GM10248 (cell line): ENCODE measurements at regions not wholly inside any gene's neighbourhood (a gene's known extent, or its start where the extent isn't known, plus 50 kb on each side); places are given as distances from the start of the nearest gene placed in this dataset.

Experiments
- CTCF ChIA-PET: fragments of 300-600 bp; sonication (Branson Sonifier 250); formaldehyde crosslinking; extraction: SDS; loops from one replicate; lab custom pipeline; 2021; ENCODE audit warnings: antibody characterized with exemption; lab: Yijun Ruan, JAX
- POLR2A ChIA-PET: fragments of 350-650 bp; sonication (Branson Sonifier 250); formaldehyde crosslinking; extraction: SDS; loops from one replicate; lab custom pipeline; 2020; ENCODE audit warnings: antibody characterized with exemption; lab: Yijun Ruan, JAX
- DNase-seq: peaks from one replicate; pipeline ENCODE4 v3.0.0; 2012; ENCODE audit errors: extremely low spot score
- CTCF ChIP-seq: IDR thresholded peaks from 2 replicates; pipeline ENCODE4 v1.5.1; 2012; ENCODE audit warnings: mild to moderate bottlenecking, low read depth; ENCODE audit errors: extremely low read depth, missing control alignments, control extremely low read depth

GRCh38 chr1:94698759-94699502, 121.2 kb upstream of the SLC44A3 start:
- no peak for TF ChIP-seq CTCF
- ChIA-PET POLR2A (no interaction called here), CTCF (interaction anchor here (1.1 to 1.8 kb wide), 2 partner anchors 15 to 22 kb away, joined by 4 to 6 read pairs; no protein-coding TSS in a partner anchor)
- DNase-seq = no peak

- POLR2A ChIA-PET = no interaction called here
- TF ChIP-seq CTCF = no peak
- CTCF ChIA-PET = interaction anchor here (1.1 to 1.8 kb wide), 2 partner anchors 15 to 23 kb away, joined by 4 to 6 read pairs; no protein-coding TSS in a partner anchor
- no peak for DNase-seq
Measured at GRCh38 chr1:94698356-94698755, 121.8 kb upstream of the SLC44A3 start.

GRCh38 chr1:94697839-94698238, 122.3 kb upstream of the SLC44A3 start:
- DNase-seq = no peak
- no peak for TF ChIP-seq CTCF
- CTCF ChIA-PET = no interaction called here
- POLR2A ChIA-PET = no interaction called here

GRCh38 chr1:94694226-94694915, 125.8 kb upstream of the SLC44A3 start:
- ChIA-PET CTCF (interaction anchor here (2.0 kb wide), 1 partner anchor 10 kb away, joined by 5 read pairs; no protein-coding TSS in a partner anchor), POLR2A (no interaction called here)
- TF ChIP-seq CTCF = no peak
- DNase-seq = no peak

- ChIA-PET POLR2A (no interaction called here), CTCF (no interaction called here)
- TF ChIP-seq CTCF = no peak
- no peak for DNase-seq
Measured at GRCh38 chr1:94693435-94693834, 126.7 kb upstream of the SLC44A3 start.

- ChIA-PET CTCF (no interaction called here), POLR2A (no interaction called here)
- no peak for TF ChIP-seq CTCF
- no peak for DNase-seq
Measured at GRCh38 chr1:94693029-94693428, 127.1 kb upstream of the SLC44A3 start.
